ENCODE measurements at regions not wholly inside any gene's neighbourhood (a gene's known extent, or its start where the extent isn't known, plus 50 kb on each side); places are given as distances from the start of the nearest gene placed in this dataset.
A peak's percentile ranks its signal among the peaks of the same experiment; 100 is the strongest.

- FAIRE-seq = no peak
- DNase-seq (ENCODE audit: insufficient read length, low spot score) = no peak
- TF ChIP-seq PAX5 (IDR thresholded peaks at IDR 0.05; ENCODE audit: insufficient read depth, low read length, severe bottlenecking) (no peak), SPI1 (IDR thresholded peaks at IDR 0.05; ENCODE audit: low read depth, low read length) (no peak), POU2F2 (IDR thresholded peaks at IDR 0.05; ENCODE audit: low read depth, low read length) (no peak), TAF1 (IDR thresholded peaks at IDR 0.05; ENCODE audit: low read depth, low read length) (no peak), POLR2A (IDR thresholded peaks at IDR 0.05; ENCODE audit: low read depth, low read length) (no peak), POLR2AphosphoS5 (IDR thresholded peaks at IDR 0.05; ENCODE audit: low read depth, low read length) (no peak)
Observed at GRCh38 chr12:58172433-58173073, 231.2 kb downstream of the ATP23 start.

- TF ChIP-seq TAF1 (IDR thresholded peaks at IDR 0.05; ENCODE audit: low read depth, low read length) (no peak), SPI1 (IDR thresholded peaks at IDR 0.05; ENCODE audit: low read depth, low read length) (no peak), POLR2AphosphoS5 (IDR thresholded peaks at IDR 0.05; ENCODE audit: low read depth, low read length) (no peak), POLR2A (IDR thresholded peaks at IDR 0.05; ENCODE audit: low read depth, low read length) (no peak), POU2F2 (IDR thresholded peaks at IDR 0.05; ENCODE audit: low read depth, low read length) (no peak), PAX5 (IDR thresholded peaks at IDR 0.05; ENCODE audit: insufficient read depth, low read length, severe bottlenecking) (no peak)
- DNase-seq (ENCODE audit: insufficient read length, low spot score) (no peak), FAIRE-seq (no peak)
Observed at GRCh38 chr12:58174316-58174715, 232.9 kb downstream of the ATP23 start.

GRCh38 chr12:58176296-58176869 lies 235.0 kb downstream of the ATP23 start:
- peak; percentile 54 for FAIRE-seq
- TF ChIP-seq POLR2AphosphoS5 (IDR thresholded peaks at IDR 0.05; ENCODE audit: low read depth, low read length) (no peak), POLR2A (IDR thresholded peaks at IDR 0.05; ENCODE audit: low read depth, low read length) (no peak), SPI1 (IDR thresholded peaks at IDR 0.05; ENCODE audit: low read depth, low read length) (no peak), PAX5 (IDR thresholded peaks at IDR 0.05; ENCODE audit: insufficient read depth, low read length, severe bottlenecking) (no peak), POU2F2 (IDR thresholded peaks at IDR 0.05; ENCODE audit: low read depth, low read length) (no peak), TAF1 (IDR thresholded peaks at IDR 0.05; ENCODE audit: low read depth, low read length) (no peak)
- DNase-seq (ENCODE audit: insufficient read length, low spot score) = peak; percentile 3

- TF ChIP-seq SPI1 (IDR thresholded peaks at IDR 0.05; ENCODE audit: low read depth, low read length) (no peak), POLR2AphosphoS5 (IDR thresholded peaks at IDR 0.05; ENCODE audit: low read depth, low read length) (no peak), PAX5 (IDR thresholded peaks at IDR 0.05; ENCODE audit: insufficient read depth, low read length, severe bottlenecking) (no peak), POLR2A (IDR thresholded peaks at IDR 0.05; ENCODE audit: low read depth, low read length) (no peak)
- DNase-seq (ENCODE audit: insufficient read length, low spot score) = no peak
- FAIRE-seq = no peak
Observed at GRCh38 chr12:58177366-58177765, 236.0 kb downstream of the ATP23 start.

GRCh38 chr12:58184212-58184611 lies 242.8 kb downstream of the ATP23 start:
- DNase-seq (ENCODE audit: insufficient read length, low spot score) (no peak), FAIRE-seq (no peak)
- no peak for TF ChIP-seq POLR2A (IDR thresholded peaks at IDR 0.05; ENCODE audit: low read depth, low read length)
- no peak for TF ChIP-seq POLR2AphosphoS5 (IDR thresholded peaks at IDR 0.05; ENCODE audit: low read depth, low read length)
- TF ChIP-seq SPI1 (IDR thresholded peaks at IDR 0.05; ENCODE audit: low read depth, low read length) = no peak
- no peak for TF ChIP-seq TAF1 (IDR thresholded peaks at IDR 0.05; ENCODE audit: low read depth, low read length)
- no peak for TF ChIP-seq POU2F2 (IDR thresholded peaks at IDR 0.05; ENCODE audit: low read depth, low read length)
- no peak for TF ChIP-seq PAX5 (IDR thresholded peaks at IDR 0.05; ENCODE audit: insufficient read depth, low read length, severe bottlenecking)

- TF ChIP-seq PAX5 (IDR thresholded peaks at IDR 0.05; ENCODE audit: insufficient read depth, low read length, severe bottlenecking) (no peak), POLR2AphosphoS5 (IDR thresholded peaks at IDR 0.05; ENCODE audit: low read depth, low read length) (no peak), POLR2A (IDR thresholded peaks at IDR 0.05; ENCODE audit: low read depth, low read length) (no peak), TAF1 (IDR thresholded peaks at IDR 0.05; ENCODE audit: low read depth, low read length) (no peak), POU2F2 (IDR thresholded peaks at IDR 0.05; ENCODE audit: low read depth, low read length) (no peak), SPI1 (IDR thresholded peaks at IDR 0.05; ENCODE audit: low read depth, low read length) (no peak)
- no peak for DNase-seq (ENCODE audit: insufficient read length, low spot score)
- FAIRE-seq = no peak
Observed at GRCh38 chr12:58186401-58186800, 245.0 kb downstream of the ATP23 start.

- FAIRE-seq (no peak), DNase-seq (ENCODE audit: insufficient read length, low spot score) (no peak)
- TF ChIP-seq PAX5 (IDR thresholded peaks at IDR 0.05; ENCODE audit: insufficient read depth, low read length, severe bottlenecking) (no peak), SPI1 (IDR thresholded peaks at IDR 0.05; ENCODE audit: low read depth, low read length) (no peak), POLR2AphosphoS5 (IDR thresholded peaks at IDR 0.05; ENCODE audit: low read depth, low read length) (no peak), TAF1 (IDR thresholded peaks at IDR 0.05; ENCODE audit: low read depth, low read length) (no peak), POU2F2 (IDR thresholded peaks at IDR 0.05; ENCODE audit: low read depth, low read length) (no peak)
Observed at GRCh38 chr12:58186914-58187313, 245.5 kb downstream of the ATP23 start.

GRCh38 chr12:58189030-58189429 lies 247.7 kb downstream of the ATP23 start:
- no peak for DNase-seq (ENCODE audit: insufficient read length, low spot score)
- no peak for TF ChIP-seq POLR2AphosphoS5 (IDR thresholded peaks at IDR 0.05; ENCODE audit: low read depth, low read length)
- TF ChIP-seq POU2F2 (IDR thresholded peaks at IDR 0.05; ENCODE audit: low read depth, low read length) = no peak
- no peak for TF ChIP-seq PAX5 (IDR thresholded peaks at IDR 0.05; ENCODE audit: insufficient read depth, low read length, severe bottlenecking)
- no peak for TF ChIP-seq TAF1 (IDR thresholded peaks at IDR 0.05; ENCODE audit: low read depth, low read length)
- TF ChIP-seq SPI1 (IDR thresholded peaks at IDR 0.05; ENCODE audit: low read depth, low read length) = no peak
- no peak for TF ChIP-seq POLR2A (IDR thresholded peaks at IDR 0.05; ENCODE audit: low read depth, low read length)
- no peak for FAIRE-seq

GRCh38 chr12:58189893-58190292 lies 248.5 kb downstream of the ATP23 start:
- DNase-seq (ENCODE audit: insufficient read length, low spot score) (no peak), FAIRE-seq (no peak)
- no peak for TF ChIP-seq SPI1 (IDR thresholded peaks at IDR 0.05; ENCODE audit: low read depth, low read length)

- no peak for DNase-seq (ENCODE audit: insufficient read length, low spot score)
- TF ChIP-seq PAX5 (IDR thresholded peaks at IDR 0.05; ENCODE audit: insufficient read depth, low read length, severe bottlenecking) (no peak), POLR2A (IDR thresholded peaks at IDR 0.05; ENCODE audit: low read depth, low read length) (no peak), POLR2AphosphoS5 (IDR thresholded peaks at IDR 0.05; ENCODE audit: low read depth, low read length) (no peak)
- no peak for FAIRE-seq
Observed at GRCh38 chr12:58190618-58191017, 249.3 kb downstream of the ATP23 start.
